SK-N-SH treated with all-trans-retinoic acid at 6 μM for 48 hours (cell line): ENCODE measurements at regions not wholly inside any gene's neighbourhood (a gene's known extent, or its start where the extent isn't known, plus 50 kb on each side); places are given as distances from the start of the nearest gene placed in this dataset.

Experiments used
- ATAC-seq: fragments of 200-7000 bp; cut with Tn5 transposase; 3 replicates; pipeline ENCODE4 v1.9.1; 2020; ENCODE audit warnings: mild to moderate bottlenecking, moderate library complexity
- ARNTL ChIP-seq: fragments of 450-650 bp; formaldehyde crosslinking; IDR thresholded peaks from 2 replicates; pipeline ENCODE4 v1.5.0; 2020; ENCODE audit warnings: low read depth, mild to moderate bottlenecking, moderate library complexity, borderline replicate concordance
- BACH2 ChIP-seq: fragments of 250-450 bp; sonication (Bioruptor Pico); IDR thresholded peaks from 2 replicates; pipeline ENCODE4 v1.9.0; 2021; ENCODE audit warnings: mild to moderate bottlenecking, borderline replicate concordance
- CSDC2 ChIP-seq: fragments of 250-450 bp; sonication (Bioruptor Pico); IDR thresholded peaks from 2 replicates; pipeline ENCODE4 v1.5.0; 2020; ENCODE audit warnings: mild to moderate bottlenecking, moderate library complexity
- ESRRG ChIP-seq: fragments of 250-450 bp; sonication (Bioruptor Pico); IDR thresholded peaks from 2 replicates; pipeline ENCODE4 v1.6.1; 2021; ENCODE audit warnings: mild to moderate bottlenecking
- GLIS3 ChIP-seq: fragments of 250-450 bp; sonication (Bioruptor Pico); IDR thresholded peaks from 2 replicates; pipeline ENCODE4 v1.5.0; 2020; ENCODE audit warnings: mild to moderate bottlenecking, moderate library complexity
- ISL1 ChIP-seq: fragments of 250-450 bp; sonication (Bioruptor Pico); IDR thresholded peaks from 2 replicates; pipeline ENCODE4 v2.1.2; 2022; ENCODE audit warnings: mild to moderate bottlenecking, moderate library complexity
- OSR1 ChIP-seq: fragments of 250-450 bp; sonication (Bioruptor Pico); IDR thresholded peaks from 2 replicates; pipeline ENCODE4 v1.8.0; 2022; ENCODE audit warnings: moderate library complexity, mild to moderate bottlenecking, inconsistent platforms
- PPARA ChIP-seq: fragments of 250-450 bp; sonication (Bioruptor Pico); IDR thresholded peaks from 2 replicates; pipeline ENCODE4 v1.5.0; 2020; ENCODE audit warnings: mild to moderate bottlenecking, borderline replicate concordance
- RARB ChIP-seq: fragments of 250-450 bp; sonication (Bioruptor Pico); IDR thresholded peaks from 2 replicates; pipeline ENCODE4 v1.8.0; 2021; ENCODE audit warnings: mild to moderate bottlenecking, moderate library complexity
- SNAI2 ChIP-seq: fragments of 250-450 bp; sonication (Bioruptor Pico); IDR thresholded peaks from 2 replicates; pipeline ENCODE4 v1.5.0; 2020; ENCODE audit warnings: mild to moderate bottlenecking, moderate library complexity
- TCF4 ChIP-seq: fragments of 250-450 bp; sonication (Bioruptor Pico); IDR thresholded peaks from 2 replicates; pipeline ENCODE4 v1.8.0; 2021; ENCODE audit warnings: mild to moderate bottlenecking, moderate library complexity, borderline replicate concordance
- TOX ChIP-seq: fragments of 250-450 bp; sonication (Bioruptor Pico); IDR thresholded peaks from 2 replicates; pipeline ENCODE4 v1.8.0; 2021; ENCODE audit warnings: mild to moderate bottlenecking, moderate library complexity, borderline replicate concordance
- ZC3H10 ChIP-seq: fragments of 250-450 bp; sonication (Bioruptor Pico); IDR thresholded peaks from 2 replicates; pipeline ENCODE4 v1.5.1; 2021; ENCODE audit warnings: mild to moderate bottlenecking, moderate library complexity
- ZFP3 ChIP-seq: fragments of 250-450 bp; sonication (Bioruptor Pico); IDR thresholded peaks from 2 replicates; pipeline ENCODE4 v1.5.0; 2020; ENCODE audit warnings: mild to moderate bottlenecking, moderate library complexity
- ZFP30 ChIP-seq: fragments of 450-650 bp; formaldehyde crosslinking; IDR thresholded peaks from 2 replicates; pipeline ENCODE4 v1.5.0; 2022; ENCODE audit warnings: mild to moderate bottlenecking, moderate library complexity
- ZNF565 ChIP-seq: fragments of 450-650 bp; formaldehyde crosslinking; conservative IDR thresholded peaks from 2 replicates; pipeline ENCODE4 v1.5.0; 2020; ENCODE audit warnings: low read depth, mild to moderate bottlenecking, moderate library complexity
- ZNF70 ChIP-seq: fragments of 450-650 bp; formaldehyde crosslinking; IDR thresholded peaks from 2 replicates; pipeline ENCODE4 v1.5.0; 2020; ENCODE audit warnings: mild to moderate bottlenecking, moderate library complexity
- ZNF8 ChIP-seq: fragments of 450-650 bp; formaldehyde crosslinking; IDR thresholded peaks from 2 replicates; pipeline ENCODE4 v1.5.0; 2020; ENCODE audit warnings: mild to moderate bottlenecking, moderate library complexity
- TF ChIP-seq, protein P1 (sequence below): fragments of 250-450 bp; sonication (Bioruptor Pico); IDR thresholded peaks from 2 replicates; pipeline ENCODE4 v1.8.0; 2021; ENCODE audit warnings: low read depth, mild to moderate bottlenecking, moderate library complexity, borderline replicate concordance
- TF ChIP-seq, protein P2 (sequence below): fragments of 250-450 bp; sonication (Bioruptor Pico); IDR thresholded peaks from 2 replicates; pipeline ENCODE4 v1.8.0; 2020; ENCODE audit warnings: mild to moderate bottlenecking, moderate library complexity, borderline replicate concordance
- TF ChIP-seq, protein P3 (sequence below): fragments of 250-450 bp; sonication (Bioruptor Pico); IDR thresholded peaks from 2 replicates; pipeline ENCODE4 v1.5.1; 2021; ENCODE audit warnings: mild to moderate bottlenecking, moderate library complexity
- TF ChIP-seq, protein P4 (sequence below): fragments of 250-450 bp; sonication (Bioruptor Pico); IDR thresholded peaks from 2 replicates; pipeline ENCODE4 v1.5.1; 2020; ENCODE audit warnings: low read depth, mild to moderate bottlenecking, moderate library complexity
- TF ChIP-seq, protein P5 (sequence below): fragments of 250-450 bp; sonication (Bioruptor Pico); IDR thresholded peaks from 2 replicates; pipeline ENCODE4 v1.5.0; 2020; ENCODE audit warnings: mild to moderate bottlenecking, moderate library complexity

DNA sequence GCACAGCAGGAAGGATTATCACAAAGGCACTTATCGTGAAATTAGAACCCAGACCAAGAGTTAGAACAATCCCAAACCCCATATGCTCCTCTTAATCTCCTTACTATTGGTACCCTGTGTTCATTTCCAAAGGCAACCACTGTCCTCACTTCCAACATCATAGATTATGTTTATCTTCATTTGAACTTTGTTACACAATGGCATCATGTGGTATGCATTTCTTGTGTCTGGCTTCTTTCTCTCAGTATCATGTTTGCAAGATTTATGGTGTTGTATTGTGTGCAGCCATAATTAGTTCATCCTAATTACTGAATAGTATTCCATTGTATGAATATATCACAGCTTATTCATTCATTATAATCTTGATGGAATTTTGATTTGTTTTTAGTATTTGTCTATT lies 124.6 kb upstream of the SEC61G start:
- ATAC-seq: no peak
- TF ChIP-seq GLIS3 (no peak), TOX (CRISPR knock-in tag) (no peak), ISL1 (no peak), SNAI2 (CRISPR knock-in tag) (no peak), CSDC2 (no peak), ESRRG (CRISPR knock-in tag) (no peak), ZNF8 (CRISPR knock-in tag) (no peak), TCF4 (no peak), OSR1 (no peak), ARNTL (CRISPR knock-in tag) (no peak), PPARA (no peak), ZC3H10 (CRISPR knock-in tag) (no peak), ZFP30 (CRISPR knock-in tag) (no peak), BACH2 (CRISPR knock-in tag) (no peak), ZFP3 (no peak), RARB (CRISPR knock-in tag) (no peak)
- TF ChIP-seq, protein P1, sequence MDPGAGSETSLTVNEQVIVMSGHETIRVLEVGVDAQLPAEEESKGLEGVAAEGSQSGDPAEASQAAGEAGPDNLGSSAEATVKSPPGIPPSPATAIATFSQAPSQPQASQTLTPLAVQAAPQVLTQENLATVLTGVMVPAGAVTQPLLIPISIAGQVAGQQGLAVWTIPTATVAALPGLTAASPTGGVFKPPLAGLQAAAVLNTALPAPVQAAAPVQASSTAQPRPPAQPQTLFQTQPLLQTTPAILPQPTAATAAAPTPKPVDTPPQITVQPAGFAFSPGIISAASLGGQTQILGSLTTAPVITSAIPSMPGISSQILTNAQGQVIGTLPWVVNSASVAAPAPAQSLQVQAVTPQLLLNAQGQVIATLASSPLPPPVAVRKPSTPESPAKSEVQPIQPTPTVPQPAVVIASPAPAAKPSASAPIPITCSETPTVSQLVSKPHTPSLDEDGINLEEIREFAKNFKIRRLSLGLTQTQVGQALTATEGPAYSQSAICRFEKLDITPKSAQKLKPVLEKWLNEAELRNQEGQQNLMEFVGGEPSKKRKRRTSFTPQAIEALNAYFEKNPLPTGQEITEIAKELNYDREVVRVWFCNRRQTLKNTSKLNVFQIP (CRISPR knock-in tag): no peak
- TF ChIP-seq, protein P2, sequence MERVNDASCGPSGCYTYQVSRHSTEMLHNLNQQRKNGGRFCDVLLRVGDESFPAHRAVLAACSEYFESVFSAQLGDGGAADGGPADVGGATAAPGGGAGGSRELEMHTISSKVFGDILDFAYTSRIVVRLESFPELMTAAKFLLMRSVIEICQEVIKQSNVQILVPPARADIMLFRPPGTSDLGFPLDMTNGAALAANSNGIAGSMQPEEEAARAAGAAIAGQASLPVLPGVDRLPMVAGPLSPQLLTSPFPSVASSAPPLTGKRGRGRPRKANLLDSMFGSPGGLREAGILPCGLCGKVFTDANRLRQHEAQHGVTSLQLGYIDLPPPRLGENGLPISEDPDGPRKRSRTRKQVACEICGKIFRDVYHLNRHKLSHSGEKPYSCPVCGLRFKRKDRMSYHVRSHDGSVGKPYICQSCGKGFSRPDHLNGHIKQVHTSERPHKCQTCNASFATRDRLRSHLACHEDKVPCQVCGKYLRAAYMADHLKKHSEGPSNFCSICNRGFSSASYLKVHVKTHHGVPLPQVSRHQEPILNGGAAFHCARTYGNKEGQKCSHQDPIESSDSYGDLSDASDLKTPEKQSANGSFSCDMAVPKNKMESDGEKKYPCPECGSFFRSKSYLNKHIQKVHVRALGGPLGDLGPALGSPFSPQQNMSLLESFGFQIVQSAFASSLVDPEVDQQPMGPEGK (CRISPR knock-in tag): no peak
- TF ChIP-seq, protein P3, sequence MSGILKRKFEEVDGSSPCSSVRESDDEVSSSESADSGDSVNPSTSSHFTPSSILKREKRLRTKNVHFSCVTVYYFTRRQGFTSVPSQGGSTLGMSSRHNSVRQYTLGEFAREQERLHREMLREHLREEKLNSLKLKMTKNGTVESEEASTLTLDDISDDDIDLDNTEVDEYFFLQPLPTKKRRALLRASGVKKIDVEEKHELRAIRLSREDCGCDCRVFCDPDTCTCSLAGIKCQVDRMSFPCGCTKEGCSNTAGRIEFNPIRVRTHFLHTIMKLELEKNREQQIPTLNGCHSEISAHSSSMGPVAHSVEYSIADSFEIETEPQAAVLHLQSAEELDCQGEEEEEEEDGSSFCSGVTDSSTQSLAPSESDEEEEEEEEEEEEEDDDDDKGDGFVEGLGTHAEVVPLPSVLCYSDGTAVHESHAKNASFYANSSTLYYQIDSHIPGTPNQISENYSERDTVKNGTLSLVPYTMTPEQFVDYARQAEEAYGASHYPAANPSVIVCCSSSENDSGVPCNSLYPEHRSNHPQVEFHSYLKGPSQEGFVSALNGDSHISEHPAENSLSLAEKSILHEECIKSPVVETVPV: no peak

DNA sequence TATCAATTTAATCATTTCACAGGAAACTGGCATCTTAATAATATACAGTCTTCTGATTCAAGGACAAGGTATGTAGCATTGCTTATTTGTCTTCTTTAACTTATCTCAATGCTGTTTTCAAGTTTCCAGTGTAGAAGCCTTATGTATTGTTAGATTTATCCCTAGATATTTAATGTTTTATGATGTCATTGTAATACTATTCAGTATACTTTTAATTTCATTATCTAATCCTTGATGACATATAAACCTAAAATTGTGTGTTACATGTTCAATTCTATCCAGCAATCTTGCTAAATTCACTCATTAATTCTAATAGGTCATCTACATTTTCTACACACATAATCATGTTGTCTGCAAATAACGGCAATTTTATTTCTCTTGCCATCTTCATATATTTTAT lies 126.3 kb upstream of the SEC61G start:
- ATAC-seq: no peak
- TF ChIP-seq GLIS3 (no peak), ZFP30 (CRISPR knock-in tag) (no peak), BACH2 (CRISPR knock-in tag) (no peak), TCF4 (no peak), ISL1 (no peak), OSR1 (no peak), ZNF565 (CRISPR knock-in tag) (no peak), ZNF8 (CRISPR knock-in tag) (no peak), ZNF70 (no peak), RARB (CRISPR knock-in tag) (no peak), TOX (CRISPR knock-in tag) (no peak)
- TF ChIP-seq, protein P4, sequence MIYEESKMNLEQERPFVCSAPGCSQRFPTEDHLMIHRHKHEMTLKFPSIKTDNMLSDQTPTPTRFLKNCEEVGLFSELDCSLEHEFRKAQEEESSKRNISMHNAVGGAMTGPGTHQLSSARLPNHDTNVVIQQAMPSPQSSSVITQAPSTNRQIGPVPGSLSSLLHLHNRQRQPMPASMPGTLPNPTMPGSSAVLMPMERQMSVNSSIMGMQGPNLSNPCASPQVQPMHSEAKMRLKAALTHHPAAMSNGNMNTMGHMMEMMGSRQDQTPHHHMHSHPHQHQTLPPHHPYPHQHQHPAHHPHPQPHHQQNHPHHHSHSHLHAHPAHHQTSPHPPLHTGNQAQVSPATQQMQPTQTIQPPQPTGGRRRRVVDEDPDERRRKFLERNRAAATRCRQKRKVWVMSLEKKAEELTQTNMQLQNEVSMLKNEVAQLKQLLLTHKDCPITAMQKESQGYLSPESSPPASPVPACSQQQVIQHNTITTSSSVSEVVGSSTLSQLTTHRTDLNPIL (CRISPR knock-in tag): no peak
- TF ChIP-seq, protein P2 (CRISPR knock-in tag): no peak
- TF ChIP-seq, protein P1 (CRISPR knock-in tag): no peak
- TF ChIP-seq, protein P5, sequence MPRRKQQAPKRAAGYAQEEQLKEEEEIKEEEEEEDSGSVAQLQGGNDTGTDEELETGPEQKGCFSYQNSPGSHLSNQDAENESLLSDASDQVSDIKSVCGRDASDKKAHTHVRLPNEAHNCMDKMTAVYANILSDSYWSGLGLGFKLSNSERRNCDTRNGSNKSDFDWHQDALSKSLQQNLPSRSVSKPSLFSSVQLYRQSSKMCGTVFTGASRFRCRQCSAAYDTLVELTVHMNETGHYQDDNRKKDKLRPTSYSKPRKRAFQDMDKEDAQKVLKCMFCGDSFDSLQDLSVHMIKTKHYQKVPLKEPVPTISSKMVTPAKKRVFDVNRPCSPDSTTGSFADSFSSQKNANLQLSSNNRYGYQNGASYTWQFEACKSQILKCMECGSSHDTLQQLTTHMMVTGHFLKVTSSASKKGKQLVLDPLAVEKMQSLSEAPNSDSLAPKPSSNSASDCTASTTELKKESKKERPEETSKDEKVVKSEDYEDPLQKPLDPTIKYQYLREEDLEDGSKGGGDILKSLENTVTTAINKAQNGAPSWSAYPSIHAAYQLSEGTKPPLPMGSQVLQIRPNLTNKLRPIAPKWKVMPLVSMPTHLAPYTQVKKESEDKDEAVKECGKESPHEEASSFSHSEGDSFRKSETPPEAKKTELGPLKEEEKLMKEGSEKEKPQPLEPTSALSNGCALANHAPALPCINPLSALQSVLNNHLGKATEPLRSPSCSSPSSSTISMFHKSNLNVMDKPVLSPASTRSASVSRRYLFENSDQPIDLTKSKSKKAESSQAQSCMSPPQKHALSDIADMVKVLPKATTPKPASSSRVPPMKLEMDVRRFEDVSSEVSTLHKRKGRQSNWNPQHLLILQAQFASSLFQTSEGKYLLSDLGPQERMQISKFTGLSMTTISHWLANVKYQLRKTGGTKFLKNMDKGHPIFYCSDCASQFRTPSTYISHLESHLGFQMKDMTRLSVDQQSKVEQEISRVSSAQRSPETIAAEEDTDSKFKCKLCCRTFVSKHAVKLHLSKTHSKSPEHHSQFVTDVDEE (CRISPR knock-in tag): no peak
